Choroid plexus epithelial cell (primary cell): ENCODE measurements at regions not wholly inside any gene's neighbourhood (a gene's known extent, or its start where the extent isn't known, plus 50 kb on each side); places are given as distances from the start of the nearest gene placed in this dataset.

Experiments used
- DNase-seq: peaks from one replicate; pipeline ENCODE4 v3.0.0-alpha.2; 2010; ENCODE audit warnings: low read depth
- H3K4me3 ChIP-seq: 2 replicates; pipeline ENCODE4 v1.5.1; 2011; ENCODE audit warnings: low read depth, mild to moderate bottlenecking, control low read depth, low read length, moderate library complexity
- CTCF ChIP-seq: conservative IDR thresholded peaks from 2 replicates; pipeline ENCODE4 v1.5.1; 2011; ENCODE audit warnings: low read depth, mild to moderate bottlenecking, control low read depth, inconsistent platforms, low read length, moderate library complexity

GRCh38 chr2:37827911-37828511, 97.1 kb upstream of the RMDN2 start:
- peak; percentile 79 for DNase-seq
- no peak overlapping the region for H3K4me3 ChIP-seq
- no peak for TF ChIP-seq CTCF

GRCh38 chr2:37829202-37829601, 95.9 kb upstream of the RMDN2 start:
- no peak overlapping the region for H3K4me3 ChIP-seq
- DNase-seq: peak; percentile 96
- TF ChIP-seq CTCF: no peak

GRCh38 chr2:37829616-37830395, 95.3 kb upstream of the RMDN2 start:
- H3K4me3 ChIP-seq: no peak overlapping the region
- DNase-seq: no peak
- TF ChIP-seq CTCF: no peak

GRCh38 chr2:37830636-37831035, 94.5 kb upstream of the RMDN2 start:
- H3K4me3 ChIP-seq: no peak overlapping the region
- TF ChIP-seq CTCF: no peak
- no peak for DNase-seq

GRCh38 chr2:37831081-37831780, 93.9 kb upstream of the RMDN2 start:
- no peak for TF ChIP-seq CTCF
- no peak overlapping the region for H3K4me3 ChIP-seq
- no peak for DNase-seq

GRCh38 chr2:37832590-37833197, 92.4 kb upstream of the RMDN2 start:
- TF ChIP-seq CTCF: peak; percentile 92
- no peak overlapping the region for H3K4me3 ChIP-seq
- peak; percentile 88 for DNase-seq
